WI38 (cell line): ENCODE measurements at regions not wholly inside any gene's neighbourhood (a gene's known extent, or its start where the extent isn't known, plus 50 kb on each side); places are given as distances from the start of the nearest gene placed in this dataset.

Source experiments
- H3K4me3 ChIP-seq: 2 replicates; pipeline ENCODE4 v1.5.1; 2011; ENCODE audit warnings: low read depth, mild to moderate bottlenecking, control low read depth, low read length
- TF ChIP-seq, protein P1 (sequence below): IDR thresholded peaks from 2 replicates; pipeline ENCODE4 v1.5.1; 2012; ENCODE audit warnings: low read depth, mild to moderate bottlenecking, control low read depth, low read length

DNA sequence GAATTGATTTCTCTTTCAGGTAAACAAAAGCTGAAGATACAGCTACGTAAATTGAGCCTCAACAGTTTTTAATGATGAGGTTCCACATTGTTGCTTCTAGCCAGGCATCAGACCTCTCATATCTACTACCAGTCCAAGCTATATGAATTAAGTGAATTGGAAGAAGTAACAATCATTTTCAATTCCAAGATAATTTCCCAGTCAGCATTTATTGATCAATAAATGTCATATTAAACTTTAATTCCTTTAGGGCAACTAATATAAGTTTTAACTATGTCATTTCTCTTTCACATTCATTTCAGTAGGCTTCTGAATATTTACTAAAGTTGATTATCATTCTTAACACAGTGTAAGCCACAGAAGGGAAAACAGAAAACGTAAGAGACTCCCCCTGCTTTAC, 1413.7 kb upstream of the CELF2 start:
- H3K4me3 ChIP-seq: no peak overlapping the region
- TF ChIP-seq, protein P1, sequence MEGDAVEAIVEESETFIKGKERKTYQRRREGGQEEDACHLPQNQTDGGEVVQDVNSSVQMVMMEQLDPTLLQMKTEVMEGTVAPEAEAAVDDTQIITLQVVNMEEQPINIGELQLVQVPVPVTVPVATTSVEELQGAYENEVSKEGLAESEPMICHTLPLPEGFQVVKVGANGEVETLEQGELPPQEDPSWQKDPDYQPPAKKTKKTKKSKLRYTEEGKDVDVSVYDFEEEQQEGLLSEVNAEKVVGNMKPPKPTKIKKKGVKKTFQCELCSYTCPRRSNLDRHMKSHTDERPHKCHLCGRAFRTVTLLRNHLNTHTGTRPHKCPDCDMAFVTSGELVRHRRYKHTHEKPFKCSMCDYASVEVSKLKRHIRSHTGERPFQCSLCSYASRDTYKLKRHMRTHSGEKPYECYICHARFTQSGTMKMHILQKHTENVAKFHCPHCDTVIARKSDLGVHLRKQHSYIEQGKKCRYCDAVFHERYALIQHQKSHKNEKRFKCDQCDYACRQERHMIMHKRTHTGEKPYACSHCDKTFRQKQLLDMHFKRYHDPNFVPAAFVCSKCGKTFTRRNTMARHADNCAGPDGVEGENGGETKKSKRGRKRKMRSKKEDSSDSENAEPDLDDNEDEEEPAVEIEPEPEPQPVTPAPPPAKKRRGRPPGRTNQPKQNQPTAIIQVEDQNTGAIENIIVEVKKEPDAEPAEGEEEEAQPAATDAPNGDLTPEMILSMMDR: no peak

DNA sequence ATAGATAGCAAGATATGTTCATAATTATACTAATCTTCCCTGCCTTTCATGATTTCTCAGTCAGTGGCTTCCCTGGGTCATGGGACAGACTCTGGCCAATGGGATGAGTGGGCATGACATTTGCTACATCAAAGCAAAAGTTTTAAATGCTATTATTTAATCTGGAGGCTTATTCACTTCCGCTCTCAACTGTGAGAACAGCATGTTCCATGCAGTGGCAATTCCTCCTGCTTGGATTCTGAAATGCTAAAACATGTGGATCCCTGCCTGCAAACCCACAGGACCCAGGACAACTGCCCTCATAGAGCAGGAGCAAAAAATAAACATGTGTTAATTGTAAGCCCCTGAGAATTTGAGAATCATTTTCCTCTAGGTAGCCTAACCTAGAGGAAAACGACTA, 1412.4 kb upstream of the CELF2 start:
- TF ChIP-seq, protein P1: no peak
- H3K4me3 ChIP-seq: no peak overlapping the region

DNA sequence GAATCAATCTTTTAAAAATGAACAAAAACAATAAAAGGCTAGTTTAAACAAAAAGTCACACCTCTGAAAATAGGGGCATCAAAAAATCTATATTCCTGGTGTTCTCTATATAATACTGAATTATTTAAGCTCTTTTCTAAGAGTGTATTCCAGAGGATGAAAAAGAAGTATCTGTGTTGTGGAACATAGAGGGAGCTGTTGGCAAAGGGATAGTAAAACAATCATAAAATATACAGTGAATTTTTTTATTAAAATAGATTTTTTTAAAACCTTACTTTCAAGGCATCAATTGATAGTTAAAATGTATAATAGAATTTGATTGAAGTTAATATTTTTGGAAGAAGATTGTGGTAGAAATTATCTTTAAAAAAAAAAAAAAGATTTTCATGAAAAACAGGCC, 1409.1 kb upstream of the CELF2 start:
- H3K4me3 ChIP-seq: no peak overlapping the region
- TF ChIP-seq, protein P1: peak; percentile 33; the same call in 1 of the 2 replicates

DNA sequence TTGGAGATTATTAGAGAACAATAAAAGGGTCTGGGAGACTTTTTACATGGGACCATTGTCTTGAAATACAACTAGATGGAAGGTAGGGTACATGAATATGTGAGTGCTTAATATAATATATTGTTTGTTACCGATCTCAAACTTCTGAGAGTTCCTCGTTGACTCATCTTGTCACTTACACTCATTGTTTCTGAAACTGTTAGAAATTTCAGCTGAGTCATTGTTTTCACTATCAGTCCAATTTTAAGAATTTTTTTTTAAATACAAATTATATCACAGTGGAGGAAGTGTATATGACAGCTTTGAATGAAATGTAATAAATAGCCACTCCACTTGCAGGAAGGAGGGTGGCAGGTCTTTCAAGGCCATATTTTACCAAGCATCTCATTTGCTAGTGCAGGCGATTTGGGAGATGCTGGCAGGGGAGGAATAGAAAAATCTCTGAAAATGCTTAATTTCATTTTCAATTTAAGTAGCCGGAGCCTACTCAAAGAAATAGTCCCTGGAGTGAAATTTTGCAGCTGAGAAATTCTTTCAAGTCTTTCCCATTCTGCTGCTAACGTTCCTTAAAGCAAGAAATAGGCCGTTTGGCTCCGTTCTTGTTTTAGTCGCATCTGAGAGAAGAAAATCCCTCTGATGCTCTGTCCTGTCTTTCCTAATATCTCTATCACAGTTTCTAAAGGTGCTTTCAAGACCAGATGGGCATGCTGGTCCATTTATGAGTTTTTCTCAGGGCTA, 1404.2 kb upstream of the CELF2 start:
- no peak overlapping the region for H3K4me3 ChIP-seq
- TF ChIP-seq, protein P1: no peak

DNA sequence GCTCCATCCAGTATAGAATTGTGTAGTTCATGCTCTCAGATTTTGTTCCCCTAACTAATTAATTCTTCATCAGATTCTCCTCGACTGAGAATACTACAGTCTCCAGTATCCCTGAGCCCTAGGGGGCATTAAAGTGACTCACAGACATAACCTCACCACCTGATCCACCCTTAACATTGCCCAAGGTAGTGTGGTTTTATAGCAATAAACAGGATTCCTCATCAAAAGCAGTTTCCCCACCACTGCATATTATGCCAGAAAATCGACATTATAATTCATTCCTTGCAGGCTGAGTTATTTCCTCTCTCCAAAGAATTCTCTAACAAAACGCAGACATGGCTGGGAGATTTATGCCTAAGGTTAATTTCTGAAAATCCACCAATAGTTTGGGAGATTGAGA, 1402.5 kb upstream of the CELF2 start:
- no peak overlapping the region for H3K4me3 ChIP-seq
- TF ChIP-seq, protein P1: no peak

DNA sequence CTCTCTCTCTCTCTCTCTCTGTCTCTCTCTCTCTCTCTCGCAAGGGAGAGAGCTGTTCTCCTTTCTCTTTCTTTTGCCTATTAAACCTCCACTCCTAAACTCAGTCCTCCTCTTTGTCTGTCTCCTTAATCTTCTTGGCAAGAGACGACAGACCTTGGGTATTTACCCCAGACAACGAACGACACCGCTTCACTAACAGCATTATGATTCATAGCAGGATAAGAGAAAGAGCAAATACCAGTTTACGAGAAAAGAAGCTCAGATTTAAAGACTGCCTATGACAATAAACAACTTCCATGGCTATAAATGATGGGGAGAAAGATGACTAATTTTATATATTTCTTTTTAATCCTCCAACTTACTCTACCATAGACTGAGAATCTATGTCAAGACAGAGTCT, 1396.5 kb upstream of the CELF2 start:
- peak overlapping the region; percentile 8; the same call in 1 of the 2 replicates for H3K4me3 ChIP-seq
- TF ChIP-seq, protein P1: no peak

DNA sequence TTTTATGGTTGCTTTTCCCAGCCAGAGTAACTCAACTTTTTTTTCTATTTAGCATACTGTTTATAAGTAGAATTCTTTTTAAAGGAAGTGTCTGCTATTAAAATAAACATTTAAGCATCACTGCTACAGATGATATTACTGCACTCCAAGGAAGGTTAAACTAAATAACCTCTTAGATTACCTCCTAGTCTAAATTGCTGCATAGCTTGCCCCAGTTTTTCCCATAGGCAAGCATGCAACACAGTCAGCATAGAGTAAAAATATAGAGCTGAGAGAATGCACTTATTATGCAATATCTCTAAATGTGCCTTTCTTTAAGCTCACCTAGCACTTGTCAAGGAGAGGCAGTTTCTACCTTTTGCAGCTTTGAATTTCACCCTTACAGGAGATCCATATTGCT, 1392.4 kb upstream of the CELF2 start:
- no peak overlapping the region for H3K4me3 ChIP-seq
- TF ChIP-seq, protein P1: no peak
